ENCODE measurements at regions not wholly inside any gene's neighbourhood (a gene's known extent, or its start where the extent isn't known, plus 50 kb on each side); places are given as distances from the start of the nearest gene placed in this dataset.

DNA sequence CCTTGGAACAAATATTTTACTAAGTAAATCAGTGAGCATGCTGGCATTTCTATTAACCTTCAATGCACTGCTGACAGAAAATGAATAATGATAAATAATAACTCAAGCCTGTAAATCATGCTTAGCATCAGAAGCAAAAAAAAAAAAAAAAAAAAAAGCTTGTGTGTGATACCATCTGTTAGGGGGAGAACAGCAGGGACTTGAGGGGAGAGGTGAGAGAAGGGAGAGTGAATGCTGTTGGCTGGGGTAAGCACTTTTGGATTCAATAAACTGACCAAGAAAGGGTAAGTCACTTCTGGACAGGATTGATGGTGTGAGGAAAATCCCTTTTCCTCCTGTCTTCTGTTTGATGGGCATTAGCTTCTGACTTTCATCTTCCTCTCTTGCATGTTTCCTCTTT is 996.4 kb downstream of the KCNMA1 start:
- TF ChIP-seq, protein P1, sequence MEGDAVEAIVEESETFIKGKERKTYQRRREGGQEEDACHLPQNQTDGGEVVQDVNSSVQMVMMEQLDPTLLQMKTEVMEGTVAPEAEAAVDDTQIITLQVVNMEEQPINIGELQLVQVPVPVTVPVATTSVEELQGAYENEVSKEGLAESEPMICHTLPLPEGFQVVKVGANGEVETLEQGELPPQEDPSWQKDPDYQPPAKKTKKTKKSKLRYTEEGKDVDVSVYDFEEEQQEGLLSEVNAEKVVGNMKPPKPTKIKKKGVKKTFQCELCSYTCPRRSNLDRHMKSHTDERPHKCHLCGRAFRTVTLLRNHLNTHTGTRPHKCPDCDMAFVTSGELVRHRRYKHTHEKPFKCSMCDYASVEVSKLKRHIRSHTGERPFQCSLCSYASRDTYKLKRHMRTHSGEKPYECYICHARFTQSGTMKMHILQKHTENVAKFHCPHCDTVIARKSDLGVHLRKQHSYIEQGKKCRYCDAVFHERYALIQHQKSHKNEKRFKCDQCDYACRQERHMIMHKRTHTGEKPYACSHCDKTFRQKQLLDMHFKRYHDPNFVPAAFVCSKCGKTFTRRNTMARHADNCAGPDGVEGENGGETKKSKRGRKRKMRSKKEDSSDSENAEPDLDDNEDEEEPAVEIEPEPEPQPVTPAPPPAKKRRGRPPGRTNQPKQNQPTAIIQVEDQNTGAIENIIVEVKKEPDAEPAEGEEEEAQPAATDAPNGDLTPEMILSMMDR (conservative IDR thresholded peaks at IDR 0.05 in 1 of 2, IDR thresholded peaks at IDR 0.05 in 1 of 2; ENCODE audit: low read depth in 1 of 2, low read length in 2 of 2): no peak
- no peak for TF ChIP-seq EZH2 (IDR thresholded peaks at IDR 0.05; ENCODE audit: low read length, missing control alignments)
